SK-MEL-5 (cell line): ENCODE measurements at regions not wholly inside any gene's neighbourhood (a gene's known extent, or its start where the extent isn't known, plus 50 kb on each side); places are given as distances from the start of the nearest gene placed in this dataset.
A peak's percentile ranks its signal among the peaks of the same experiment; 100 is the strongest.
"Not testable (repeated sequence)": the region's sequence is repeated elsewhere in the genome, so short reads cannot be mapped to it uniquely, and the experiment has no call there.

Source experiments
- DNase-seq: peaks from one replicate; pipeline ENCODE4 v3.0.0-alpha.2; 2016; ENCODE audit warnings: low read depth, low spot score
- in situ Hi-C: cut with HindIII; loops from 2 replicates; pipeline ENCODE4 v1.10.0; 2016; ENCODE audit warnings: low sequenced_read_pairs, high pct_unique_total_duplicates, low pct_unique_long_range_greater_than_20kb

- in situ Hi-C loops, result no loop called here
- no peak for DNase-seq
Observed at GRCh38 chr19:31015778-31016177, 333.5 kb downstream of the TSHZ3 start.

- in situ Hi-C loops, result no loop called here
Observed at GRCh38 chr19:31014668-31015067, 334.6 kb downstream of the TSHZ3 start.

GRCh38 chr19:31013384-31014020, 335.7 kb downstream of the TSHZ3 start:
- in situ Hi-C loops, result no loop called here
- DNase-seq, result no peak

More at GRCh38 chr19:31014668-31015067, 334.6 kb downstream of the TSHZ3 start:
- no peak for DNase-seq

- in situ Hi-C loops, result no loop called here
- no peak for DNase-seq
Observed at GRCh38 chr19:31002518-31003244, 346.6 kb downstream of the TSHZ3 start.

DNA sequence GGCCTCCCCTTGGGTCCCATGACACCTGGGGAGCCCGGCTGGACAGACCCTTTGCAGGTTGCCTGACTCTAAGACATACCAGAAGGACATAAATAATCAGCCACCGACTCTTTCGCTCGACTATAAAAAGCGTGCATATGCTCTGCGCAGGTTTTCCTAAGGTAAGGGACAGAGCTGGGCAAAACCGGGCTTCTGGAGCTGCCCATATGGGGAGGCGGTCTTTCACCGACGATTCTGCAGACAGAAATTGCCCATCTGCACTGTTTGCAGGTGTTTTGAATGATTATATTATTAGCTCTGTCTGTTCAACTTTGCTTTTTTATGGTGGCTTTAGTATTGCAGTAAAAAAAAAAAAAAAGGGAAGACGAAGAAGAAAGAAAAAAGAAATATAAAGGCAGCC, 347.2 kb downstream of the TSHZ3 start:
- in situ Hi-C loops, result no loop called here
- DNase-seq, result no peak

DNA sequence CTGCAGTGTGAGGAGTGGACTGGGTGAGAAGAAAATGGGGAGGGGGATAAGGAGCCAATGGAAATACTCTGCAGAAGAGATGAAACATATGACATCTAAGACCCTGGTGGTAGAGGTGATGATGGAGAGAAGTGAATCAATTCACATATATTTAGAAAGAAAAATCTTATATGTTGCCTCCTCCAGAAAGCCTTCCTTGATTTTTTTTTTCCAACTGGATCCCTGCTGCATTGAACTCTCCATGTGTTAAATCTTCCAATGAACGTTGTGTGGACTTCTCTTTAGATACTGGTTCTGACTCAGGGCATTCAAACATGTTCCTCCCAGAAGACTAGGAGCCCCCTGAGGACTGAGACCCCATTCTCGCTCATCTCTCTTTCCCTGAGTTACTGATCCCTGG, 348.3 kb downstream of the TSHZ3 start:
- in situ Hi-C loops, result no loop called here
- DNase-seq, result no peak

- in situ Hi-C loops, result no loop called here
Observed at GRCh38 chr19:30999726-31000125, 349.5 kb downstream of the TSHZ3 start.

GRCh38 chr19:30997222-30997621, 352.0 kb downstream of the TSHZ3 start:
- in situ Hi-C loops, result no loop called here

More at GRCh38 chr19:30999726-31000125, 349.5 kb downstream of the TSHZ3 start:
- DNase-seq, result no peak

GRCh38 chr19:30978639-30979038, 370.6 kb downstream of the TSHZ3 start:
- in situ Hi-C loops, result no loop called here

More at GRCh38 chr19:30997222-30997621, 352.0 kb downstream of the TSHZ3 start:
- DNase-seq, result no peak

DNA sequence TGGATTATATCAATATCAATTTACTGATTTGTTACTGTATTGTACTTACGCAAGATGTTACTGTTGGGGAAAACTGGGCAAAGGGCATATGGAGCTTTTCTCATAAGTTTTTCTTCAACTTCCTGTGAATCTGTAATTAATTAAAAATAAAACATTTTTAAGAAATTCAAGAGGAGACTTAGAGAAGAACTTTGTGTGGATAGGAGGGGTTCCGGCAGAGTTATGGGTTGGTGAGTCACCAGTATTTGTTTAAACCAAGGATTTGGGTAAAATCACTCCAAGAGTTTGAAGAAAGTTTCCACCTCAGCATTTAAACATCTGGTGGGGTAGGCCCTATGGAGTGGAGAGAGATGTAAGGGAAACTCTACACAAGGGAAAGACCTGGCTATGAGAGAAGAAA, 379.6 kb downstream of the TSHZ3 start:
- DNase-seq, result no peak
- in situ Hi-C loops, result no loop called here

More at GRCh38 chr19:30978639-30979038, 370.6 kb downstream of the TSHZ3 start:
- no peak for DNase-seq

DNA sequence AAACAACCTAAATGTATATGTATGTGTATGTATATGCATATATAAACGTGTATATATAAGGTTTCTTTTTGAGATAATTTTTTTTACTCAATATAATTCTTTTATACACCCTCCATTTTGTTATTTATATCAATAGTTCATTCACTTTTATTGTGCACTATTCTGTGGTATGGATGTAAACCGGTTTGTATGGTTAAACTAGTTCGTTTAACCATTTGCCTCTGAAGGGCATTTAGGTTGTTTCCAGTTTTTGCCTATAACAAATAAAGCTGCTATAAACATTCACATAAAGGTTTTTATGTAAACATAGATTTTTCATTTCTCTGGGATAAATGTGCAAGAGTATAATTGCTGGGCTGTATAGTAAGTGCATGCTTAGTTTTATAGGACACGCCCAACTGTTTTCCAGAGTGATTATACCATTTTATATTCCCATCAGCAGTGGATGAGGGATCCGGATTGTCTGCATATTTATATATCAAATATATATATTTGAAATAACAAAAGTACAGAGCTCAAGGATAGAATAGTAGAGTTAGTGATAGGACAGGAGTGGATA, 380.3 kb downstream of the TSHZ3 start:
- in situ Hi-C loops, result no loop called here
- no peak for DNase-seq

- DNase-seq, result peak; percentile 56
- in situ Hi-C loops, result no loop called here
Observed at GRCh38 chr19:30968210-30968609, 381.0 kb downstream of the TSHZ3 start.

- no peak for DNase-seq
- in situ Hi-C loops, result no loop called here
Observed at GRCh38 chr19:30966486-30966885, 382.8 kb downstream of the TSHZ3 start.

DNA sequence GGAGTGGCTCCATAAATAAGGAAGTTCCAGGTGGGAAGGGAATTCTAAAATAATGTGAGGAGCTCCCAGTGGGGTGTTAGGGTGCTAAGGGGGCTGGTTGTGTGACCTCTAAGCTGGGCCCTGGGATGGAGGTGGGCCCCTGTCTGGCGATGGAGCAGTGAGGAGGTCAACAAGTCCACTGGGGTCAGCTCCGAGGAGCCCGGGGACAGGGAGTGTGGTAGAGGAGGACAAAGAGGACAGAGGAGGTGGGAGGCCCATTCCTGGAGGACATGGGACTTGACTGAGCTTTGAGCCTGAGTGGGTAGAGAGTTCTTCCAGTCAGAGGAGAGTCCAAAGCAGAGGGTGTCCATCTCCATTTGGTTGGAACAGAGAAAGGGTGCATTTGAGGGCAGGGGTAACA, 390.2 kb downstream of the TSHZ3 start:
- DNase-seq, result no peak
- in situ Hi-C loops, result no loop called here

GRCh38 chr19:30955112-30956104, 393.8 kb downstream of the TSHZ3 start:
- no peak for DNase-seq
- in situ Hi-C loops, result no loop called here

- DNase-seq, in situ Hi-C loops: not testable (repeated sequence)
Observed at GRCh38 chr19:30944276-30944932, 404.8 kb downstream of the TSHZ3 start.

GRCh38 chr19:30943101-30943843, 406.0 kb downstream of the TSHZ3 start:
- DNase-seq, result no peak
- in situ Hi-C loops, result no loop called here
